GM19240 (cell line): ENCODE measurements at regions not wholly inside any gene's neighbourhood (a gene's known extent, or its start where the extent isn't known, plus 50 kb on each side); places are given as distances from the start of the nearest gene placed in this dataset.
"Not testable (repeated sequence)": the region's sequence is repeated elsewhere in the genome, so short reads cannot be mapped to it uniquely, and the experiment has no call there.

ENCODE experiments used
- DNase-seq: peaks from one replicate; pipeline ENCODE4 v3.0.0; 2011; ENCODE audit warnings: low spot score; ENCODE audit not compliant: insufficient read length

- no peak for DNase-seq
Observed at GRCh38 chr3:150247441-150247840, 160.7 kb upstream of the TSC22D2 start.

- no peak for DNase-seq
Observed at GRCh38 chr3:150243466-150243865, 164.6 kb upstream of the TSC22D2 start.

- no peak for DNase-seq
Observed at GRCh38 chr3:150242220-150242936, 165.7 kb upstream of the TSC22D2 start.

DNA sequence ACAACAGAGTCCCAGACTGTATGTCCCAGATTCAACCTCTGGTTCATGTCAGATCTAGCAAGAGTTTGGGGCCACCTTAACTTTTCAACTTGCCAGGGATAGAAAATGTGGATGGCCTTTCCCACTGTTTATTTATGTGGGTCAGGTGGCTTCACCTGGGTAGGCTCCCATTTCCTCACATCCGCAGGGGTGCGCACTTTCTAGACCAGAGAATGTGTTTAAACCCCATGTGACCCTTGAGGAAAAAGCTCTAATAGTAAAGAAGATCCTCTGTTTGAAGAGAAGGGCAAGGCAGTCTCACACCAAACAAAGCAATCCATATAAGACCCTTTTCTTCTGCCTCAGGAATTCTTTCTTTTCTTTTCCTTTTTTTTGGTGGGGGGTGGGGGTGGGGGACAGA, 167.2 kb upstream of the TSC22D2 start:
- no peak for DNase-seq

DNA sequence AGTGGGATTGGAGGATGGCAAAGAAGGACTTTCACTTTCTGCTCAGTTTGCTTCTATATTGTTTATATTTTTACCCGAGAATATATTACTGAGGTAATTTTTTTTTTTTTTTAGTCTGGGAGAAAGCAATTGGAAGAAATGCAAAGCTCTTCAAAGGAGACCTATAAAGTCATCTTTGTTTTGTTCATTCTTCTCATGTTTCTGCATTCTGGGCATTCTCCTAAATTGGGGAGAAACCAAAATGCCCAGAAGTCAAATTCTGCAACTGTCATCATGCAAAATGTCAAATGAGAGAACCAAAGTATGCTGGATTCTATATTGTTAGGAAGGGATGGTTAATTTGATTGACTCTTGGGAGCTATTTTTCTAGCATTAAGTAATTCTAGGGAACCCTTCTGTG, 168.3 kb upstream of the TSC22D2 start:
- DNase-seq = no peak

DNA sequence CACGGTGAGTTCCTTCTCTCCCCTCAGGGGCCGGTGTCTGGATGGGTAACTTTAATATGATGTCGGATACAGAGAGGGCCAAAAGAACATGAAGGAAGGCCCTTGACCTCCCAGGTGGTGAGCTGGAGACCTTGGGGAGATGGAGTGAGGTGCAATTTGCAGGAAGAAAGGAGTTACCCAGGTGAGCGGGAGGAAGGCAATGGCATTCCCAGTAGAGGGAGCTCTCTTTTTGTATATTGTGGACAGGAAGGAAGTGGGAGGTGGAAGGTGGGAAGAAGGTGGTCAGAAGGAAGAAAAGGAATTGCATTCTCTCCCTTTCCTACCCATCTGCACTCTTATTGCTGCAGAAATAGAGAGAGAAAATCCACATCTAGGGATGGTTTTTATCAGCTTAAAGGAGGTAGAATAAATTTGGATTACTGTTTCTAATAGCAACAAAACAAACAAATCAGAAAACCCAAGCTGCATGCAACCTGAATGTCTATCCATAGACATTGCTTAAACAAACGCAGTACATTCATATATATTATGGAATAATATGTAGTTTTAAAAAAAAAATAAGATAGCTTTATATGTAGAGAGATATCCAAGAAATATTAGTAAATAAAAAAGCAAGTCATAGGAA, 169.0 kb upstream of the TSC22D2 start:
- DNase-seq = no peak

DNA sequence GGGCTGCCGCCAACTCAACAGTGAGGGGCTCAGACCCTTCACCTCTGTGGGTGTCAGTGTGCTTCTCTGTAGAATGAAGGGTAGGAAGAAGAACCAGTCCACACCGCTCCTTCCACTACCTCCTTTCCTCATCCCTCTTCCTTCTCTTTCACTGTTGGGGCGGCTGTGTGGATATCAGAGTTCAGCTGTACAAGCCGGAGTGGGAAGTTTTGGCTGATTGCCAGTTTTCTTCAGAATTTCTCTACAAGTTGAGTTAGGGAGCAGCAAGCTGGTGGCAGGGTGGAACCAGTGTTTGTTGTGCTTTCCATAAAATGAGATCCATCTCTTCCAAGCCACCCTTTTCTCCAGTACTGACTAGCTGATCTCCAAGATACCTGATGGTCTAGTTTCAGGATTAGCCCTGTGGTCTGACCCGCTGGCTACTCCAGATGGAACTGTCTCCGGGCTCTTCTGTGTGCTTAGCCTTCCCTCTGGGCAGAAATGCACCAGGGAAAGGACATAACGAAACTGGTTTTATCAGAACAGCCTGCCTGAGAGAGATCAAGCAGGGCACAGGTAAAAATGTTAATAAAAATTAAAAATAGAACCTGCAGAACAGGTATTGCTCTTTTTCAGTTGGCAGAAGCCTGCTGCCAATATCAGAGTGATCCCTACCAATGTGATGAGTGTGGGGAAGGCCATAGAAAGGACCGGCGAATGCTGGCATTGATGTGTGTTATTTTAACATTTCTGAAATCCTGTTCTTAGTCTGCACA, 169.9 kb upstream of the TSC22D2 start:
- DNase-seq = no peak

DNA sequence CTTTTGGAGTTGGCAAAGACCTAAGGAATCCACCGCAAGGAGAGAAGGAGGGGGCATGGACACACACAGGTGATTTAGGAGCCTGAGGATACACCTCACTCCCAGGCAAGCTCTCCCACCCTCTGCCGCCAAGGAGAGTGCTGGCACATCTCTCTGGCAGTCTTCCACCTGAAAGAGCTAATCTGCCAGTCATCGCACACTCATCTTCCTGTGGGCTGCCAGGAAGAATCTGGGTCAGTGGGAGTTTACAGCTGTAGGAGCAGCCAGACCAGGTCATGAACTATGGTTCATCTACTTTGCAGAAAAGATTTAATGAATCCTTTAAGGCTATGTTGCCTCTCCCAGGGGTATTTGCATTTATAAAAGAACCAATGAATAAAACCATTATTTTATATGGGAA, 170.6 kb upstream of the TSC22D2 start:
- DNase-seq = no peak

GRCh38 chr3:150236316-150237082, 171.6 kb upstream of the TSC22D2 start:
- no peak for DNase-seq

- DNase-seq = no peak
Observed at GRCh38 chr3:150235799-150236198, 172.3 kb upstream of the TSC22D2 start.

DNA sequence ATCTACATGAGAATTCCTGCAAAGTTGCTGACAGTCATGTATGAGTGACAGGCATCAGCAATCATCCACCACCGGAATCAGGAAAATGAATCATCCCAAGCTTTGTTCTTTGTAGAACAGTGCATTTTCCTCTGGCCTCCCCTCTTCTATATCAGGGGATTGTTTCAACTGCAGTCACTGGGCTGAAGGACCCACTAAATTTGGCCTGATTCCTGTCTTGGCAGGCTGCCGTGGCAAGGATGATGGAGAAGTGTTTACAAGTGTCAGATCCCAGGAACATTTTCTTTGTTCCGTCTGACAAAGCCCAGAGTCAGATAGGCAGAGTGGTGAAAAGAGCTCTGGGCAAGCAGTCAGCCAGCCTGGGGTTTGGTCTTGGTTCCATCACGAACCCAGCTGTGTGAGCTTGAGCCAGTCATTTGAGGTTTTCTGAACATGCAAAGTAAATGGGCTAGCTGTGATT, 175.1 kb upstream of the TSC22D2 start:
- no peak for DNase-seq

- no peak for DNase-seq
Observed at GRCh38 chr3:150230037-150230436, 178.1 kb upstream of the TSC22D2 start.

- DNase-seq = not testable (repeated sequence)
Observed at GRCh38 chr3:150228626-150229025, 179.5 kb upstream of the TSC22D2 start.

- DNase-seq = peak; percentile 11
Observed at GRCh38 chr3:150227839-150228238, 180.3 kb upstream of the TSC22D2 start.

- DNase-seq = no peak
Observed at GRCh38 chr3:150225986-150226385, 182.1 kb upstream of the TSC22D2 start.

DNA sequence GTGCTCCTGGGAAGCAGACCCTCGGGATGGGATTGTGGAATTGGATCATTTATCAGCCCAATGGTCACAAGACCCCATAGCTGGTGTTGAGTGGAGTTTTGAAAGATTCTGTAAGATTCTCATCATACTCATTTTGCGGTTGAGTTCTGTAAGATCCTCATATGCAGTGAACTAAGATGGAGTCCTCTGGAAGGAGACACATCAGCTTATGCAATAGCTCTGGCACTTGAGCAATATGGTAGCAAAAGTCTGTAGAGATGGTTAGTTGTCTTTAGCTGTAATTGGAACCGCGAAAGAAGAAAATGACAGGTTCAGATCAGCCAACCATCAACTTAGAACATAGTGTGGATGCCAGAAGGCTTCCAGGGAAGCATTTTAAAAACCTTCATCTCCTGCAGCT, 184.5 kb upstream of the TSC22D2 start:
- no peak for DNase-seq

DNA sequence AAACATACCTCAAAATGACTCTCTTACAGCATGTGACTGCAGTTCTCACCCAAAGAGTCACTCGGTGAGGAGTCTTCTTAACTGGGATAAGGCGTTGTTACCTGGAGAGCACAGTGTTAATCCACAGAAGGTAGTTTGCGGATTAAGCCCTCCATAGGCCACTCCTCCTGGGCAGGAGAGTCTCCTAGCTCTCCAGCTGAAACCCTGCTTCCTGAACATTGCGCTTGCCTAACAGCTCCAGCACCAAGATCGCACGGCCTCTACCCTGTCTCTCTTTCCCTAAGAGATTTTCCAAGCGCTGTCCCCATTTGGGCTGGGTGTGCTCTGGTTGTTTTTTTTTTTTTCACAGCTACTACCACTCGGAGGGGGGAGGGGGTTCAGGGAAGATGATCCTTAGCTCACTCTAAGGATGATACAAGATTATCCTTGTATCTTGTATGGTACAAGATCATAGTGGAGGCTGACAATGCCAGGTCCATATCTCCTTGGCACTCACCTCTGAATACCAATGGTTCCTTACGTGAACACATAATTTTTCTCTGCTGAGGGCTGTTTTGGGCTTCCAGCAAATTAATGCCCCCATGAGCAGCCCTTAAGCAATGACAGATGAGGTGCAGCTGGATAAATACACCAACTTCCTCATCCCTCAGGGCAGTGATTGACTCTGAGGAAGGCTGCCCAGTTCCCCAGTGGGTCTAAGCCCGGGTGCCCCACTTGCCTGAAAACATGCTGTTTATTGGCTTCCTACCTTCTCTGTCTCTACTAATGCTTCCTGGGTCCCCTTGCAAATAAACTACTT, 185.2 kb upstream of the TSC22D2 start:
- DNase-seq = no peak

DNA sequence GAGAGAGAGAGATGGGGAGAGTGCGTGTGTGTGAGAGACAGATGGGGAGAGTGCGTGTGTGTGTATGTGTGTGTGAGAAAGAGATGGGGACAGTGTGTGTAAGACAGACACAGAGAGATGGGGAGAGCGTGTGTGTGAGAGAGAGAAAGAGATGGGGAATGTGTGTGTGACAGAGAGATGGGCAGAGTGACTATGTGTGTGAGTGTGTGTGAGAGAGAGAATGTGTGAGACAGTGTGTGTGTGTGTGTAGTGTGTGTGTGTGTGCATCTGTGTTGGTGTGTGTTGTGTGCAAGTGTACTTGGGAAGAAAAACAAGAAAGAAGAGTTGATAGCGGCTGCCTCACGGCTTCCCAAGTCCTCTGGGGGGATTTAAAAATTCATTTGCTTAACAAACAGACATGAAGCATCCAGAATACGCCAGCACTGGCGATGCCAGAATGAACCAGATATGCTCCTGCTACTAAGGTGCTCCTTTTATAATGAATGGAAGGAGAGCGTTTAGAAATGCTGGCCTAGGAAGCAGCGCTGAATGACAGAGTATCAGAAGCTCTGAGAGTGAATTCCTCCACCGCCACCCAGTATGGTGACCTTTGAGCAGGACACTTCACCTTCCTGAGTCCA, 186.1 kb upstream of the TSC22D2 start:
- DNase-seq = no peak

- DNase-seq = no peak
Observed at GRCh38 chr3:150220799-150221198, 187.3 kb upstream of the TSC22D2 start.

DNA sequence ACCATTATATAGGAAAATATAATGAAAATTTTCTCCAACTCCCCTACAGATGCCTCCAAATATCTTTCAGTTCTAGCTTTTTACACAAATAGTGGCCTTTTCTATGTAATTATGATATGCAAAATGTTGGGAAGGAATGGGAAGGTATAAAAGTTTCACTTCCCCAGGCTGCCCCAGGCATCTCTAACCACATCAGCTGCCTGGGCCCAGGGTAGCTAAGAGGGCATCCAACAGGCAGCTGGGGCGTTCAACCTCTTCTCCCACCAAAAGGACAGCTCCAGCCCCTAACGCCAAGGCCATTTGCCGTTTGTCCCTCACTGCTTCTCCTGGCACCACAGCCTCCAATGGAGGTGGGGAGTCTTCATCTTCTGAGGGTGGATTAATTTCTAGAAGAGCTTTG, 188.1 kb upstream of the TSC22D2 start:
- DNase-seq = no peak
